ENCODE measurements at regions not wholly inside any gene's neighbourhood (a gene's known extent, or its start where the extent isn't known, plus 50 kb on each side); places are given as distances from the start of the nearest gene placed in this dataset.

DNA sequence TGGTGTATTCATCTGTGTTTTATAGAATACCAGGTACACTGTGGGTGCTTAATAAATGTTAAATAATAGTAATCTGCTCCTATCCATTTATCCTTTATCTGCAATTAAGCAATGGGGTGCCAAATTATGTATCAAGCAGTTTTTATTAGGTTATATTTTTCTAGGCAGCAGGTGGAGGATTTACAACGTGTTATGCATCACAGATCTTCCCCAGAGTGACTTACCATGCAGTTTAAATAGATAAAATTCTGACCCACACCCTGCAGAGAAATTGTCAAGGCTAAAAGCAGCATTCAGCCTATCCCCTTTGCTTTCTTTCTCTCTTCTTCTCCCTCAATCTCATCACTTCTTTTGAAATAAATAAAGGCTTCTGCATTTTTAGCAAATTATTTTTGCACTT, 306.4 kb downstream of the CXXC4 start:
- ATAC-seq: no peak
- DNase-seq (ENCODE audit: low spot score): no peak
- intact Hi-C loops (cut with DNase I): no loop called here

DNA sequence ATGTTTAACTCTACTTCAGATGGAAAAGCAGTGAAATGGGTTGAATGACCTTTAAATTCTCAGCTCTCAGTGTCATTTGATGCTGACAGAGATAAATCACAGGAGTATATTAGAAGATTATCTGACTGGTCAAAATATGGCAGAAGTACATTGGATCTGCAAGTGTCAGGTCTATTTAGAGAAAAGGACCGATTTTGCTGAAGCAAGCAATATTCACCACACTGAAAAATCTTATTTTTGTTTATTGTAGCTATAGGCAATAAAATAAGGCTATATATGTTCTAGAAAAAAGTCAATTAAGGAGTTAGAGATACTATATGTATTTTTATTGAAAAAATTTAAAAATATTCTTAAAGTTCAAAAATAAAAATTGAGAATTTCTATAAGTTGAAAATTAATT, 325.3 kb downstream of the CXXC4 start:
- intact Hi-C loops (cut with DNase I): no loop called here
- ATAC-seq: no peak

DNA sequence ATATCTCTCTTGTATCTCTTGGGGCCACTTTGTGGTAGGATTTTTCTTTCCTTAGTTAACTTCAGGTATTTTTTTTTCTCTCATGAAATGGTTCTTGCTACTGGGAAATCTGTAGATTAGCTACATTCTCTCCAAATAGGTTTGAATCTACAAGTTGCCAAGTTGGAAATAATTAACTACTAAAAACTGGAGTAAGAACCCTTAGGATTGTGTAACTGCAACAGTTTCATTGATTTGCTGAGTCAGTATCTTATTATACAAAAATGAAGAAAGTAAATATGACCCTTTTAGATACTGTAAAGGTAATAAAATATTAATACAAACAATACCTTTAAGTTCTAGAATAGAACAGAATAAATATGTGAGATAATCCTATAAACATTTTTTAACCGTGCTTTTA, 327.9 kb downstream of the CXXC4 start:
- DNase-seq (ENCODE audit: low spot score): no peak
- no peak for ATAC-seq
- intact Hi-C loops (cut with DNase I): no loop called here

More for the DNA sequence above, 325.3 kb downstream of the CXXC4 start:
- no peak for DNase-seq (ENCODE audit: low spot score)

DNA sequence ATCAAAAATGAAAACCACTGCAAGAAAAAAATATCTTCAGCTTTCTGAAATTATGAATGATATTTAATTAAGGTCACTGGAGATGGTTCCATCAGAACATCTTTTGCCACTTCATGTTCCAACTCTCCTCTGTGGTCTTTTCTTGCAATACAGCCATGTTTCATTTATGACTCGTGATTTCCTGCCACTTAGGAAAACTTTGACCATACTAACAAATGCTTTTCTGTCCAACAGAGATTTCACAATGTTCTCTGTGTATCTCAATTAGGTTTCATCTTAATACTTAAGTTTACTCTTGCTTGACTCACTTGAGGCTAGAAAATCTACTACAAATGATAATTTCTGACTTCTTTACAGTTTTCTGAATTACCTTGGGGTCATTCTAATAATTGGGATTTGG, 330.9 kb downstream of the CXXC4 start:
- intact Hi-C loops (cut with DNase I): no loop called here
- DNase-seq (ENCODE audit: low spot score): no peak
- no peak for ATAC-seq

DNA sequence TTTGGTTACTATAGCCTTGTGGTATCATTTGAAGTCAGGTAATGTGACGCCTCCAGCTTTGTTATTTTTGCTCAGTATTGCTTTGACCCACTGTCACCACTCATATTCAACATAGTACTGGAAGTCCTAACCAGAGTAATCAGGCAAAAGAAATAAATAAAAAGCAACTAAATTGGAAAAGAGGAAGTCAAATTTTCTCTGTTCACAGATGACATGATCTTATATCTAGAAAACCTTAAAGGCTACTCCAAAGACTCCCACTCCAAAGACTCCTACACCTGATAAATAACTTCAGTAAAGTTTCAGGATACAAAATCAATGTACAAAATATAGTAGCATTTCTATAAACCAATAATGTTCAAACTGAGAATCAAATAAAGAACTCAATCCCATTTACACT, 348.6 kb downstream of the CXXC4 start:
- DNase-seq (ENCODE audit: low spot score) (no peak), ATAC-seq (no peak)
- intact Hi-C loops (cut with DNase I): no loop called here

DNA sequence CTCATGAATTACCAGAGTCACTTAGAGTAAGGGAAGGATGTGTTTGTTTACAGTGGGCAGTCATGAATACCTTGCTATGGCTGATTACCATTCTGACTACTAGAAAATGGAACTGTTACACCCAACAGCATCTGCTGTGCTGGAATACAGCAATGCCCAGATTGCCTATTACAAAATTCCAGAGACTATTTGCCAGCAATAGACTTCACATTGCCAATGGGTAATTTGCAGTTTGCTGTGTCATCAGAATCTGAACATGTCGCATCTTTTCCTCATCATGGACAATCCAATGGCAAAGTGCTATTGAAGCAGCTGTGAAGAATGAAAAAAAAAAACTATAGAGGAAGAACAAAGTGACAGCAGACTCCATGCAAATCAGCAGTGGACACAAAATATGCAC, 356.6 kb downstream of the CXXC4 start:
- intact Hi-C loops (cut with DNase I): no loop called here
- DNase-seq (ENCODE audit: low spot score) (no peak), ATAC-seq (no peak)

DNA sequence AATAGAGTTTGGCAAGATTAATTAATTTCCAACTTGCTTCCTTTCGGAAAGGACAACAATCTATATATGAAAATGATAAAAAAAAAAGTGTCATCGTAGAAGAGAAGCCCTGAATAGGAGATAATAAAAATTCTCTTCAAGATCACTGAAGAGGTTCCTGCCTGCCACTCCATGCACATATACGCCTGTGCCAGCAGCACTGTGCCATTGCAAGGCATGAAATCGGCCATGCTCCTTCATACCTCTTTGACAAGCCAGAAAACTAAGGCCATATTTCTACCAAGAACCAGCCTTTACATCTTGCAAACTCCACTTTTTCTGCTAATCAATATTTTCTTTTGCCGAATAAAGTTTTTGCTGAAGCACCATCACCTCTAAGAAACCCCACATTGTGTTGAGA, 365.5 kb downstream of the CXXC4 start:
- ATAC-seq: no peak
- intact Hi-C loops (cut with DNase I): no loop called here

DNA sequence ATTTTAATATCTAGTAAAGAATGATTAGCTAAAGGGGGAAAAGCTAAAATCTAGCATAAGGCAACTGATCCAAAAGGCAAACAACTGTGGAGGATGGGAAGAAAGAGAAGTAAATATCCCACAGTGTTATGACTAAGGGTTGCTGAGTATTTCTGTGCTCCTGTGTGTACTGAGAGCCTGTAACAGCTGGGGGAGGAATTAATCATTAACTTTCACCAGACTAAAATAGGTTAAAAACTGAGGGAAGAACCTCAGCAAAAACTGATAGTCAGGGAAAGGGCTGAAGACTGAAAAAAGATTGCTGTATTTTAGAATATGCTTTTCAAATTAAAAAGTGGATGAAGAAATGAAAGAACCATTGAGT, 365.9 kb downstream of the CXXC4 start:
- ATAC-seq: no peak
- intact Hi-C loops (cut with DNase I): no loop called here
- no peak for DNase-seq (ENCODE audit: low spot score)

More for the DNA sequence above, 365.5 kb downstream of the CXXC4 start:
- DNase-seq (ENCODE audit: low spot score): no peak

DNA sequence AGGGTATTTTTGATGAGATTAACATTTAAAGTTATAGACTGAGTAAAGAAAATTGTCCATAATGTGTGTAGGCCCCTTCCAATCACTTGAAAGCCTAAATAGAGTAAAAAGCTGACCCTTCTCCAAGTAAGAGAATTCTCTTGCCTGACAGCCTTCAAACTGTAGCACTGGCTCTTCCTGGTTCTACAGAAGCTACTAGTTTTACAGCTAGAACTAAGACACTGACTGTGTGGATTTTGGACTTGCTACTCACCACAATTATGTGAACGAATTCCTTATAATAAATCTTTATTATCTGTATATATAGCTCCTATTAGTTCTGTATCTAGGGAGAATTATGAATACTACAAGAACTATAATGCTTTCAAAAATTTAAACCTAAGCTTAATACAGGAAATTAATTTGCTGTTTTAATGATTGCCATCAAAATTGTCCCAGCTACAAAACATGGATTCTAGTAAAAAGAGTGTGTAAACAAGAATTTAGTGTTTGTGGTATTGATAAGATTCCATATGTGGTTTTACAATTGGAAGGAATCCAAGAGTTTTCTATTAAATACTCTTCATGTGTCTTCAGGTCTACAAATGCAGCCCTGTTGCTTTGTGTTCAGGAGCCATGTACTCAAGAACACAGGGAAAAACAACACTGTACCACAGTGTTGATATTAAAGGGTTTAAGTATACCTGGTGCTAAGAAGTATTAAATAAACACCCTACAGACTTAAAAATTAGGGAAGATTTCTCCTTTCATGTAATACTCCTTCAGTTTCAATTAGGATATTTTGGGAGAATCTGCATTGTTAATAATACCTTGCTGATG, 366.5 kb downstream of the CXXC4 start:
- ATAC-seq: no peak
- intact Hi-C loops (cut with DNase I): no loop called here

DNA sequence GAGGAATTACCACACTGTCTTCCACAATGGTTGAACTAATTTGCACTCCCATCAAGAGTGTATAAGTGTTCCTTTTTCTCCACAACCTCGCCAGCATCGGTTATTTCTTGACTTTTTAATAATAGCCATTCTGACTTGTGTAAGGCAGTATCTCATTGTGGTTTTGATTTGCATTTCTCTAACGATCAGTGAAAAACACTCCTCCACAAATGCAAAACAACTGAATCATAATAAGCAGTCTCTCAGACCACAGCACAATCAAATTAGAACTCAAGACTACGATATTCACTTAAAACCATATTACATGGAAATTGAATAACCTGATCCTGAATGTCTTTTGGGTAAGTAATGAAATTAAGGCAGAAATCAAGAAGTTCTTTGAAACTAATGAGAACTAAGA, 371.7 kb downstream of the CXXC4 start:
- ATAC-seq (no peak), DNase-seq (ENCODE audit: low spot score) (no peak)
- intact Hi-C loops (cut with DNase I): no loop called here

More for the DNA sequence above, 366.5 kb downstream of the CXXC4 start:
- no peak for DNase-seq (ENCODE audit: low spot score)

DNA sequence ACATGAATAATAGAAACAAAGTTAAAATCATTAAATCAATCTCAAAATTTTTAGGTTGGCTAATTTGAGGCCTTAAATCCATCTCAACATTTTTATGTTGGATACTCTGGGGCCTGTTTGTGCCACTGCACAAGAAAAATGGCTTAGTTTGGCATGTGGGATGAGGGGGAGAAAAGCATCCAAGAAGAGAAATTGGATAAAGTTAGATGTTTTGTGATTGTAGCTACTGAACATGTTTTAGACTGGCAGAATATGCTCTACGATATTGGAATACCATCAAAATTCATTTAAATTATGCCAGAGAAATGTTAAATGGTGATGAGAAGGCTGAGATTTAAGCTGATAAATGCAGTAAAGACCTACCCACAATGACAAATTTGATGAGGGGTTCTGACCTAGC, 376.9 kb downstream of the CXXC4 start:
- no peak for DNase-seq (ENCODE audit: low spot score)
- ATAC-seq: no peak
- intact Hi-C loops (cut with DNase I): no loop called here

DNA sequence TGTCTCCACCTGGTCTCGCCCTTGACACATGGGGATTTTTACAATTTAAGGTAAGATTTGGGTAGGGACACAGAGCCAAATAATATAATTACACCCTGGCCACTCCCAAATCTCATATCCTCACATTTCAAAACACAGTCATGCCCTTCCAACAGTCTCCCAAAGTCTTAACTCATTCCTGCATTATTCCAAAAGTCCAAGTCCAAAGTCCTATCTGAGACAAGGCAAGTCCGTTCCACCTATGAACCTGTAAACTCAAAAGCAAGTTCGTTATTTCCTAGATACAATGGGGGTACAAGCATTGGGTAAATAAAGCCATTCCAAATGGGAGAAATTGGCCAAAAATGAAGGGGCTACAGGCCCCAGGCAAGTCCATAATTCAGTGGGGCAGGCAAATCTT, 380.8 kb downstream of the CXXC4 start:
- intact Hi-C loops (cut with DNase I): no loop called here
- DNase-seq (ENCODE audit: low spot score): no peak
- ATAC-seq: no peak

DNA sequence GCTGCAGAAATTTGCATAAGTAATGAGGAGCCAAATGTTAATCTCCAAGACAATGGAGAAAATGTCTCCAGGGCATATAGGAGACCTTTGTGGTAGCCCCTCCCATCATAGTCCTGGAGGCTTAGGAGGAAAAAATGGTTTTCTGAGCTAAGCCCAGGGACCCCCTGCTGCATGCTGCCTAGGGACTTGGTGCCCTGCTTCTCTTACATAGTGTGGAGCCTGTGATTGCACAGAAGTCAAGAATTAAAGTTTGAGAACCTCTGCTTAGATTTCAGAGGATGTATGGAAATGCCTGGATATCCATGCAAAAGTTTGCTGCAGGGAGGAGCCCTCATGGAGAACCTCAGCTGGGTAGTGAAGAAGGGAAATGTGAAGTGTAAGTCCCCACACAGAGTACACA, 379.4 kb upstream of the TACR3 start:
- no peak for ATAC-seq
- DNase-seq (ENCODE audit: low spot score): no peak
- intact Hi-C loops (cut with DNase I): no loop called here

DNA sequence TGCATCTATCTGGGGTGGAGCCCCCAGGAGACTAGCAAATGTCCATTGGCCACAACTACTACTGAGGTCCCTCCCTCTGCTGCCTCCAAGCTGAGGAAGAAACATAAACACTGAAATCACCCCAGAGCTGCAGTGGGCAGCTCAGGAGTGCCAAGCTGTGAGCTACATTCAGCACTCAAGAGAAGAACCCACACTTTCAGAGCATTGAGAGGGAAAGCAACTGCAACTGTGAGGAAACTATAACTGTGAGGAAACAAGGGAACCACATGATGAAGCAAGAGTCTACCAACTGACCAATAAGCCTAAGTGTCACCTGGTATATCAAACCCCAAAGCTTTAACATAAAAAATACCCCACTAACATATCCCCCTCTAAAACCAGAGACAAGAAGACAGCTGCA, 373.5 kb upstream of the TACR3 start:
- ATAC-seq (no peak), DNase-seq (ENCODE audit: low spot score) (no peak)
- intact Hi-C loops (cut with DNase I): no loop called here

DNA sequence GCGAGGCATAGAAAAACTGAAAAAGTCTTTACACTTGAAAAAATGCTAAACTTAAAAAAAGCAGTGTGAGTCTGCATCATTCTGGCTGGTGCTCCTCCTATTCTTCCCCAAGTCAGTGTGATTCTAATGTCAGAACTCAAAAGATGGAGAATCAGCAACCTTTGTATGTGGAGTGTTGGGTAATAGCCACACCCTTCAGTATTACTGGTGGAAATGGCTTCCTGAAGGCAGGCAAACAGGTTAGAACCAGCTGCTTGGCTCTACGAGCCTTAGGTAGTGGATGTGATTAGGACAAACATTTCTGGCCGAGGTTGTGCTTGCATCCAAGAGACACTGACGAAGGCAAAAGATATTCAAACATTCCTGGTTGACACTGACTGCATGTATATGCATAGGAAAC, 353.4 kb upstream of the TACR3 start:
- ATAC-seq: no peak
- intact Hi-C loops (cut with DNase I): no loop called here
- DNase-seq (ENCODE audit: low spot score): no peak

DNA sequence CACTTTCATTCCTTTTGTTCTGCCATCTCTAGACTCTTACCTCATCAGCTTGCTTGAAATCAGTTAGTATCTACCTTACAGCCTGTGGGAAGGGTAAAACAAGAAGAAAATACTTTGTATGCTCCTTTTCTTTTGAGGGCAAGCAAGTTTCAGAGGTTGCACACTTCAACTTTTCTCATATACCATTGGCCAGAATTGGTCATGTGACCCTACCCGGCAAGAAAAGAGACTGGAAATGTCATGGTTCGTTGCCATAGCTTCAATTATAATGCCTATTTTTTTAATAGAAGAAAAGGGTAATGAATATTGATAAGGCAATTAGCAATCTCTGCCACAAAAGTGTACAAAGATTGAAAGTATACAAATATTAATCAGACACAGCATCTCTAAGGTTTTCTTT, 346.7 kb upstream of the TACR3 start:
- no peak for ATAC-seq
- no peak for DNase-seq (ENCODE audit: low spot score)
- intact Hi-C loops (cut with DNase I): no loop called here

DNA sequence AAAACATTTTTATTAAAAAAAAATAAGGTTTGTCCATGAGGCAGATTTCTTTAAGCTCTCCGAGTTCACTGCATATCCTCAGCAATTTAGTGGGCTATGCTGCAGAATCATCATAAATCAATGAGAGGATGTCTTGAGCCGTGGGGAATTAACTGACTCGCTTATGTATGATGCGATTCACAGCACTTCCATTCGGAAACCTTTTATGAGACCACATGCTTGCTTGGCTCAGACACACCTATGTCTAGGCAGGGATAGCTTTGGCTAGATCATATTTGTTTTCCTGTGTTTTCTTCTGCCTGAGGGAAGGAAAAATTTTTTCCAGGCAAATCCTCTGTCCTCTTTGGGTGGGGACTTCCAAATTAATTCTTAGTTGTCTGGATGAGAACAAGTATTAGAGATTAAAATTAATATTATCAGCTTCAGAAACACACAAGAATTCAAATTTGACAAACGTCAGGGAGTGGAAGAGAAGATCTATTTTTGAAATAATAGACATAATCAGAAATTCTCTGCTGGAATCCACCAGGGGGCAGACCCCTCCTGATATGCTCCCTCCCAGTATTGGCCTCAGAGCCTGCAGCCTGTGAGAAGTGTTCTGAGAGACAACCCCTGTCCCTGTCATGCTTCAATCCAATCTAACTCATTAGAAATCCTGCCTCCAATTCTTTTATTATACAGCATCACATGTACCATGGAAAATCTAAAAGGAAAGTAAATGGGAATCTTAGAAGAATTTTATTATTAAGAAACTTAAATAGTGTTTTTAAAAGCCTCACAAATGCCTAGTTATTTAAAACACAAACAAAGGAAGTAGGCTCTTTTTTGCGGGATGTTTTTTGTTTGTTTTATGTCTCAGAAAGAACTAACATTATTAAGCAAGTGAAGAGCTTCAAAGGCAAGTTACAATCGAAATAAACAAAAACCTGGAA, 345.1 kb upstream of the TACR3 start:
- DNase-seq (ENCODE audit: low spot score) (peak; percentile 64), ATAC-seq (peak; percentile 69)
- intact Hi-C loops (cut with DNase I): no loop called here

DNA sequence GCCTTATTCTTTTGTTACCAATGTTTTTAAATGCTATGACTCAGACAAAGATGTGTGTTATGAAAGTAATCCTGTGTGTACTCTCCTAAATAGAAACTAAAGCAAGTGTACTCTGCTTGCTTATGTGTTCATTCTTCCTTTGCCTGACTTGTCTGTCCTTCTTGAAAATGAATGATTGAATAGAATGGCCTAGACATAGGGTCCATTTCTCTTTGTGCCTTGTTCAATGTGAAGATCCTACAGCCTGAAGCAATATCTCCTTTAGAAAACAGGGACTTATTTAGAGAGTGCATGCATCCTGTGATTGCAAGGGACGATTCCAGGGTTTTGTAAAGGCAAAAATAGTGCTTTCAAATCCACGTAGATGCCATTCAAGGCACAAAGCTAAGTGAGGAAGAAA, 343.6 kb upstream of the TACR3 start:
- intact Hi-C loops (cut with DNase I): no loop called here
- DNase-seq (ENCODE audit: low spot score): no peak
- ATAC-seq: no peak

DNA sequence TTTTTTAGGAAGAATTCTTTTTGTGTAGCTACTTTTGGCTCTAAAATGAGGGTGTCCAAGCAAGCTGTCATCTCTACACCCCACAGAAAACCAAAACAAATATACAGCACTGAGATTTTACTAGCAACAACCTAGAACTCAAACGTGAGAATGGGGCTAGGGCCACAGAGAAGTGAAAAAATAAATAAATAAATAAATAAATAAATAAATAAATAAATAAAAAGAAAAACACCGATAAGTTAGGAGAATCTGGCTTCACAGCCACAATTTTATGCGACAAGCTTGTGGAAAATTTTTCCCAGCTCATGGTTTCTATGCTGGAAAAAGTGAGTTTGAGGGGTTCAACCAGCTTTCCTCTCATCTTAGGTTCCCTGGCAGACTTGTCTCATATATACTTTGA, 324.6 kb upstream of the TACR3 start:
- intact Hi-C loops (cut with DNase I): no loop called here
- no peak for DNase-seq (ENCODE audit: low spot score)
- no peak for ATAC-seq

DNA sequence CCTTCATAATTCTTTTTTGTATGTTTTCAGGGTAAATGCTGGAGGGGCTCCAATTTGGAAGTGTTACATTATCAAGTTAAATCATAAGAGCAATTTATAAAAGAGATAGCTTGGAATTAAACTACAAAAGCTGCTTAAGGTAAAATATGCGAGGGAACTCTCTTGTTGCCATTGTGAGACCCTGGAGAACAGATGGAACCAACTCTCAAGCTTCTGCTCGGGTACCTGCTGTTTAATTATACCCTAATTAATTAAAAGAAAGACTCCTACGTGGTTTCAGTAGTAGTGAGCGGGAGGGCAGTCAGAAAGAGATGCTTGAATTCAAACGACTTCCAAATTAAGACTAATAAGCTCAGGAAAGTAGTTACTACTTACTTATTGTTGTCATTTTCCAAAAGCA, 313.1 kb upstream of the TACR3 start:
- intact Hi-C loops (cut with DNase I): no loop called here
- ATAC-seq (no peak), DNase-seq (ENCODE audit: low spot score) (no peak)
